MM.1S (cell line): ENCODE measurements at regions not wholly inside any gene's neighbourhood (a gene's known extent, or its start where the extent isn't known, plus 50 kb on each side); places are given as distances from the start of the nearest gene placed in this dataset.

ENCODE experiments used
- DNase-seq: peaks from one replicate; pipeline ENCODE4 v3.0.0-alpha.2; 2015
- H2AFZ ChIP-seq: fragments of 300-600 bp; sonication (generic); 2 replicates; pipeline ENCODE4 v1.6.0; 2016; ENCODE audit warnings: antibody characterized with exemption, low read length
- H3F3A ChIP-seq: fragments of 300-600 bp; sonication (generic); 2 replicates; pipeline ENCODE4 v1.6.1; 2016; ENCODE audit warnings: mild to moderate bottlenecking, antibody characterized with exemption, low read length, moderate library complexity, mixed read lengths; ENCODE audit not compliant: insufficient read depth
- H3K27ac ChIP-seq: fragments of 300-600 bp; sonication (generic); 2 replicates; pipeline ENCODE4 v1.5.1; 2016; ENCODE audit warnings: mild to moderate bottlenecking, low read length
- H3K27me3 ChIP-seq: fragments of 300-600 bp; sonication (generic); replicated peaks from 2 replicates; pipeline ENCODE4 v1.6.0; 2016; ENCODE audit warnings: low read length; ENCODE audit not compliant: insufficient read depth
- H3K36me3 ChIP-seq: fragments of 300-600 bp; sonication (generic); replicated peaks from 2 replicates; pipeline ENCODE4 v1.6.1; 2016; ENCODE audit warnings: mild to moderate bottlenecking, low read length, mixed read lengths; ENCODE audit not compliant: insufficient read depth
- H3K4me1 ChIP-seq: fragments of 300-600 bp; sonication (generic); 2 replicates; pipeline ENCODE4 v1.6.1; 2016; ENCODE audit warnings: low read length, mixed read lengths
- H3K4me2 ChIP-seq: fragments of 300-600 bp; sonication (generic); 2 replicates; pipeline ENCODE4 v1.6.0; 2016; ENCODE audit warnings: low read depth, low read length
- H3K4me3 ChIP-seq: fragments of 300-600 bp; sonication (generic); 2 replicates; pipeline ENCODE4 v1.5.1; 2016; ENCODE audit warnings: low read length, mixed read lengths
- H3K79me2 ChIP-seq: fragments of 300-600 bp; sonication (generic); 2 replicates; pipeline ENCODE4 v1.6.1; 2016; ENCODE audit warnings: mixed run types, low read length, mixed read lengths
- H3K9ac ChIP-seq: fragments of 300-600 bp; sonication (generic); 2 replicates; pipeline ENCODE4 v1.6.1; 2016; ENCODE audit warnings: low read length, mixed read lengths
- H3K9me2 ChIP-seq: fragments of 300-600 bp; sonication (generic); replicated peaks from 2 replicates; pipeline ENCODE4 v1.6.1; 2016; ENCODE audit warnings: mild to moderate bottlenecking, low read length, mixed read lengths; ENCODE audit not compliant: insufficient read depth
- H3K9me3 ChIP-seq: fragments of 300-600 bp; sonication (generic); replicated peaks from 2 replicates; pipeline ENCODE4 v1.6.1; 2016; ENCODE audit warnings: mild to moderate bottlenecking, low read length, mixed read lengths; ENCODE audit not compliant: insufficient read depth
- H4K20me1 ChIP-seq: fragments of 300-600 bp; sonication (generic); 2 replicates; pipeline ENCODE4 v1.6.1; 2016; ENCODE audit warnings: mild to moderate bottlenecking, low read length, moderate library complexity, mixed read lengths; ENCODE audit not compliant: insufficient read depth
- CTCF ChIP-seq: fragments of 300-600 bp; sonication (generic); IDR thresholded peaks from 2 replicates; pipeline ENCODE4 v1.5.1; 2016; ENCODE audit warnings: antibody characterized with exemption, low read length, mixed read lengths
- EZH2 ChIP-seq: fragments of 300-600 bp; sonication (generic); optimal IDR thresholded peaks from 2 replicates; pipeline ENCODE3; 2017; ENCODE audit warnings: low read depth, mild to moderate bottlenecking, antibody characterized with exemption, low read length, mixed read lengths
- EZH2phosphoT487 ChIP-seq: fragments of 300-600 bp; sonication (generic); IDR thresholded peaks from 2 replicates; pipeline ENCODE4 v1.6.1; 2018; ENCODE audit warnings: antibody characterized with exemption, low read length

GRCh38 chr17:77054936-77055335 lies 85.8 kb upstream of the SEC14L1 start:
- Histone ChIP-seq H3K79me2 (no peaks in the 10 kb centered on the region), H3K27ac (no peak overlapping the region), H3K9ac (no peak overlapping the region), H3K9me3 (no peaks in the 10 kb centered on the region), H3K36me3 (no peaks in the 10 kb centered on the region), H3F3A (no peaks in the 10 kb centered on the region), H2AFZ (no peak overlapping the region), H3K4me3 (no peak overlapping the region), H3K27me3 (peaks cover 12% of the 10 kb centered on the region; the same call in 1 of the 2 replicates), H4K20me1 (no peaks in the 10 kb centered on the region), H3K9me2 (no peaks in the 10 kb centered on the region), H3K4me2 (no peak overlapping the region), H3K4me1 (no peaks in the 10 kb centered on the region)
- DNase-seq, result no peak
- TF ChIP-seq EZH2 (no peak), CTCF (no peak), EZH2phosphoT487 (no peak)

GRCh38 chr17:77055453-77055852 lies 85.3 kb upstream of the SEC14L1 start:
- H3K4me2 ChIP-seq, result no peak overlapping the region
- no peak for TF ChIP-seq EZH2phosphoT487
- TF ChIP-seq CTCF, result no peak
- no peak for TF ChIP-seq EZH2
- no peak overlapping the region for H3K27ac ChIP-seq
- no peak for DNase-seq
- H3K9ac ChIP-seq, result no peak overlapping the region
- H3K79me2 ChIP-seq, result no peaks in the 10 kb centered on the region
- no peaks in the 10 kb centered on the region for H3K36me3 ChIP-seq
- H4K20me1 ChIP-seq, result no peaks in the 10 kb centered on the region
- no peaks in the 10 kb centered on the region for H3K9me2 ChIP-seq
- H3K4me1 ChIP-seq, result no peaks in the 10 kb centered on the region
- H3K9me3 ChIP-seq, result no peaks in the 10 kb centered on the region
- no peak overlapping the region for H2AFZ ChIP-seq
- H3K27me3 ChIP-seq, result peaks cover 12% of the 10 kb centered on the region; the same call in 1 of the 2 replicates
- no peak overlapping the region for H3K4me3 ChIP-seq
- H3F3A ChIP-seq, result no peaks in the 10 kb centered on the region

GRCh38 chr17:77058016-77058415 lies 82.8 kb upstream of the SEC14L1 start:
- no peaks in the 10 kb centered on the region for H3K36me3 ChIP-seq
- no peak for DNase-seq
- H3K4me2 ChIP-seq, result no peak overlapping the region
- no peaks in the 10 kb centered on the region for H4K20me1 ChIP-seq
- H3K27me3 ChIP-seq, result peaks cover 5% of the 10 kb centered on the region; the same call in 1 of the 2 replicates
- TF ChIP-seq EZH2phosphoT487, result no peak
- no peak overlapping the region for H3K9ac ChIP-seq
- H3K9me2 ChIP-seq, result no peaks in the 10 kb centered on the region
- H3K27ac ChIP-seq, result no peak overlapping the region
- H3K9me3 ChIP-seq, result no peaks in the 10 kb centered on the region
- no peak overlapping the region for H3K4me3 ChIP-seq
- no peaks in the 10 kb centered on the region for H3F3A ChIP-seq
- no peaks in the 10 kb centered on the region for H3K4me1 ChIP-seq
- H3K79me2 ChIP-seq, result no peaks in the 10 kb centered on the region
- no peak overlapping the region for H2AFZ ChIP-seq

GRCh38 chr17:77061669-77062068 lies 79.1 kb upstream of the SEC14L1 start:
- no peak for TF ChIP-seq EZH2
- TF ChIP-seq EZH2phosphoT487, result no peak
- no peak for TF ChIP-seq CTCF
- DNase-seq, result no peak
- H3K9me3 ChIP-seq, result no peaks in the 10 kb centered on the region
- H3K9ac ChIP-seq, result no peak overlapping the region
- no peaks in the 10 kb centered on the region for H3K9me2 ChIP-seq
- no peaks in the 10 kb centered on the region for H3K79me2 ChIP-seq
- no peak overlapping the region for H3K4me3 ChIP-seq
- H3K36me3 ChIP-seq, result no peaks in the 10 kb centered on the region
- no peaks in the 10 kb centered on the region for H3K27me3 ChIP-seq
- H3K27ac ChIP-seq, result no peak overlapping the region
- H4K20me1 ChIP-seq, result no peaks in the 10 kb centered on the region
- H3K4me1 ChIP-seq, result no peaks in the 10 kb centered on the region
- no peak overlapping the region for H3K4me2 ChIP-seq
- H2AFZ ChIP-seq, result no peak overlapping the region
- H3F3A ChIP-seq, result no peaks in the 10 kb centered on the region
